HepG2 (cell line): ENCODE measurements at regions not wholly inside any gene's neighbourhood (a gene's known extent, or its start where the extent isn't known, plus 50 kb on each side); places are given as distances from the start of the nearest gene placed in this dataset.

ENCODE experiments used
- ATAC-seq: fragments of 200-7000 bp; cut with Tn5 transposase; 3 replicates; pipeline ENCODE4 v1.9.1; 2020; ENCODE audit warnings: mild to moderate bottlenecking, moderate library complexity
- BruUV-seq: library from RNA; stranded (reverse); fragments of 400-500 nt; replicated peaks from 2 replicates; lab custom pipeline; 2021; lab: Mats Ljungman, UMichigan
- CTCF ChIA-PET: fragments of 300-600 bp; formaldehyde crosslinking; extraction: SDS; loops from one replicate; lab custom pipeline; 2021; ENCODE audit warnings: low total read pairs, inconsistent platforms, low intra/inter-chr PET ratio; lab: Yijun Ruan, JAX
- POLR2A ChIA-PET: fragments of 350-600 bp; sonication (Branson Sonifier 250); formaldehyde crosslinking; loops from one replicate; lab custom pipeline; 2020; ENCODE audit warnings: antibody characterized with exemption, inconsistent platforms; lab: Yijun Ruan, JAX
- DNase-seq: peaks from one replicate; pipeline ENCODE4 v3.0.0-alpha.2; 2015; ENCODE audit warnings: low spot score
- FAIRE-seq: peaks from 3 replicates; lab custom pipeline; 2011; peaks lifted over from hg19 to GRCh38; lab: Jason Lieb, UNC
- H2AFZ ChIP-seq: one replicate; pipeline ENCODE4 v1.6.1; 2011; ENCODE audit warnings: low read length, inconsistent platforms
- H3K27ac ChIP-seq: fragments of 300-600 bp; 3 replicates; pipeline ENCODE4 v1.8.0; 2011; ENCODE audit warnings: mixed run types, mild to moderate bottlenecking, mixed read lengths, low read length, inconsistent platforms; ENCODE audit not compliant: insufficient read depth; ENCODE audit errors: extremely low read length
- H3K27me3 ChIP-seq, 2 experiments: fragments of 200-600 bp in 1 of 2; 2 replicates in 1 of 2; 3 replicates in 1 of 2; pipeline versions ENCODE4 v1.6.0 to v1.8.0; 2011; ENCODE audit warnings: low read length in 2 of 2, mild to moderate bottlenecking in 2 of 2, moderate library complexity in 2 of 2, inconsistent platforms in 1 of 2; ENCODE audit not compliant: insufficient read depth in 2 of 2, control insufficient read depth in 1 of 2
- H3K36me3 ChIP-seq, 2 experiments: fragments of 200-600 bp in 1 of 2; replicated peaks in 1 of 2; 2 replicates in 1 of 2; 3 replicates in 1 of 2; pipeline versions ENCODE4 v1.5.1 to v1.8.0; 2011; ENCODE audit warnings: low read length in 2 of 2, inconsistent platforms in 1 of 2; ENCODE audit not compliant: insufficient read depth in 2 of 2, control insufficient read depth in 1 of 2
- H3K4me1 ChIP-seq: 2 replicates; pipeline ENCODE4 v1.5.1; 2012; ENCODE audit warnings: low read length, inconsistent platforms; ENCODE audit not compliant: insufficient read depth
- H3K4me2 ChIP-seq: 2 replicates; pipeline ENCODE4 v1.6.0; 2011; ENCODE audit warnings: low read depth, low read length, inconsistent platforms
- H3K4me3 ChIP-seq, 3 experiments: fragments of 200-600 bp in 1 of 3; sonication (generic), shearing (Covaris generic) in 1 of 3; replicated peaks in 1 of 3; 2 replicates each; pipeline ENCODE4 v1.5.1; 2011 to 2016; ENCODE audit warnings: low read length in 3 of 3, inconsistent platforms in 2 of 3, low read depth in 2 of 3, mild to moderate bottlenecking in 2 of 3, control low read depth in 1 of 3, mixed read lengths in 1 of 3; ENCODE audit not compliant: insufficient read depth in 1 of 3
- H3K79me2 ChIP-seq: one replicate; pipeline ENCODE4 v1.6.1; 2011; ENCODE audit warnings: low read length, inconsistent platforms; ENCODE audit not compliant: insufficient read depth
- H3K9ac ChIP-seq: 2 replicates; pipeline ENCODE4 v1.6.0; 2011; ENCODE audit warnings: mild to moderate bottlenecking, low read depth, low read length, inconsistent platforms; ENCODE audit not compliant: insufficient read depth
- H3K9me3 ChIP-seq: 2 replicates; pipeline ENCODE4 v1.5.1; 2012; ENCODE audit warnings: mild to moderate bottlenecking, low read length
- H4K20me1 ChIP-seq: 2 replicates; pipeline ENCODE4 v1.6.0; 2011; ENCODE audit warnings: inconsistent platforms, mild to moderate bottlenecking, low read length, moderate library complexity; ENCODE audit not compliant: insufficient read depth
- CBFB ChIP-seq: sonication (generic); formaldehyde crosslinking; IDR thresholded peaks from 2 replicates; pipeline ENCODE4 v1.4.0; 2020; ENCODE audit warnings: missing genetic modification reagents
- E2F2 ChIP-seq: sonication (generic); formaldehyde crosslinking; IDR thresholded peaks from 2 replicates; pipeline ENCODE4 v1.4.0; 2020; ENCODE audit warnings: missing genetic modification reagents, borderline replicate concordance
- ESRRA ChIP-seq: sonication (generic); formaldehyde crosslinking; IDR thresholded peaks from 2 replicates; pipeline ENCODE4 v1.5.1; 2020; ENCODE audit warnings: mild to moderate bottlenecking, low read depth, missing genetic modification reagents
- GLMP ChIP-seq: sonication (generic); formaldehyde crosslinking; IDR thresholded peaks from 2 replicates; pipeline ENCODE4 v1.9.0; 2021; ENCODE audit warnings: missing genetic modification reagents, mild to moderate bottlenecking, borderline replicate concordance
- HDAC1 ChIP-seq: sonication (generic); formaldehyde crosslinking; IDR thresholded peaks from 2 replicates; pipeline ENCODE4 v1.5.1; 2020; ENCODE audit warnings: mild to moderate bottlenecking, missing genetic modification reagents
- KDM6A ChIP-seq: IDR thresholded peaks from 2 replicates; pipeline ENCODE4 v1.6.1; 2016; ENCODE audit warnings: low read depth
- KLF13 ChIP-seq: sonication (generic); formaldehyde crosslinking; IDR thresholded peaks from 2 replicates; pipeline ENCODE4 v1.4.0; 2020; ENCODE audit warnings: mild to moderate bottlenecking, missing genetic modification reagents
- MED1 ChIP-seq: sonication (generic); formaldehyde crosslinking; IDR thresholded peaks from 2 replicates; pipeline ENCODE4 v1.4.0; 2020; ENCODE audit warnings: missing genetic modification reagents
- PRMT3 ChIP-seq: sonication (generic); formaldehyde crosslinking; IDR thresholded peaks from 2 replicates; pipeline ENCODE4 v1.8.1; 2022; ENCODE audit warnings: low read depth, mild to moderate bottlenecking, moderate library complexity, missing genetic modification reagents, borderline replicate concordance
- SALL2 ChIP-seq: sonication (generic); formaldehyde crosslinking; IDR thresholded peaks from 2 replicates; pipeline ENCODE4 v1.8.1; 2023; ENCODE audit warnings: mild to moderate bottlenecking, missing genetic modification reagents, inconsistent platforms
- TCF7 ChIP-seq: sonication (generic); IDR thresholded peaks from 2 replicates; pipeline ENCODE4 v1.6.1; 2016; ENCODE audit warnings: antibody characterized with exemption, low read depth
- TFDP1 ChIP-seq: IDR thresholded peaks from 2 replicates; pipeline ENCODE4 v1.6.1; 2016; ENCODE audit warnings: missing compliant biosample characterization, missing genetic modification reagents, borderline replicate concordance
- ZBTB14 ChIP-seq: sonication (generic); formaldehyde crosslinking; IDR thresholded peaks from 2 replicates; pipeline ENCODE4 v1.4.0; 2020; ENCODE audit warnings: missing genetic modification reagents
- ZBTB2 ChIP-seq: sonication (generic); formaldehyde crosslinking; IDR thresholded peaks from 2 replicates; pipeline ENCODE4 v1.8.0; 2022; ENCODE audit warnings: low read depth, missing genetic modification reagents
- ZMAT5 ChIP-seq: sonication (generic); formaldehyde crosslinking; IDR thresholded peaks from 2 replicates; pipeline ENCODE4 v1.5.0; 2020; ENCODE audit warnings: mild to moderate bottlenecking, low read depth, missing genetic modification reagents, borderline replicate concordance
- ZNF503 ChIP-seq: sonication (generic); formaldehyde crosslinking; IDR thresholded peaks from 2 replicates; pipeline ENCODE4 v1.4.0; 2020; ENCODE audit warnings: missing genetic modification reagents
- ZNF563 ChIP-seq: sonication (generic); formaldehyde crosslinking; IDR thresholded peaks from 2 replicates; pipeline ENCODE4 v1.8.0; 2022; ENCODE audit warnings: mild to moderate bottlenecking, moderate library complexity, missing genetic modification reagents
- ZSCAN21 ChIP-seq: sonication (generic); formaldehyde crosslinking; IDR thresholded peaks from 2 replicates; pipeline ENCODE4 v1.8.0; 2022; ENCODE audit warnings: mild to moderate bottlenecking, missing genetic modification reagents, moderate library complexity, borderline replicate concordance
- WGBS: methylation state at CpG from one replicate; pipeline ENCODE4 v1.1.6; 2017; ENCODE audit warnings: low lambda C conversion rate; 5-methylcytosine and 5-hydroxymethylcytosine counted together
- in situ Hi-C: cut with HindIII; loops from 2 replicates; pipeline ENCODE4 v1.10.0; 2017; ENCODE audit warnings: low pct_unique_long_range_greater_than_20kb; ENCODE audit not compliant: extremely low pct_ligation_motif_present
- intact Hi-C: fragments of 100-400 bp; cut with micrococcal nuclease; formaldehyde crosslinking; loops from one replicate; pipeline ENCODE4 v1.10.0; 2022; ENCODE audit not compliant: unreplicated experiment

- 2% methylated on average over 3 of the region's 3 CpGs for whole genome bisulfite sequencing
- CTCF ChIA-PET = no interaction called here
- no peaks in the 10 kb centered on the region for H3K36me3 ChIP-seq
- DNase-seq (no peak), FAIRE-seq (no peak), ATAC-seq (no peak)
- intact Hi-C loops (no loop called here), in situ Hi-C loops (no loop called here)
- H3K4me3 ChIP-seq = no peak overlapping the region
- no peaks in the 10 kb centered on the region for H4K20me1 ChIP-seq
- H3K27me3 ChIP-seq = no peaks in the 10 kb centered on the region
- H3K4me2 ChIP-seq = no peak overlapping the region
- BruUV-seq = no TSS peak
- no peak overlapping the region for H3K27ac ChIP-seq
- H3K9ac ChIP-seq = no peak overlapping the region
- H3K79me2 ChIP-seq = no peaks in the 10 kb centered on the region
- POLR2A ChIA-PET = no interaction called here
- H2AFZ ChIP-seq = no peak overlapping the region
- no peaks in the 10 kb centered on the region for H3K4me1 ChIP-seq
- H3K9me3 ChIP-seq = no peaks in the 10 kb centered on the region
- TF ChIP-seq PRMT3 = no peak
- TF ChIP-seq SALL2 (CRISPR knock-in tag) = no peak
- no peak for TF ChIP-seq KLF13 (CRISPR knock-in tag)
- no peak for TF ChIP-seq GLMP (CRISPR knock-in tag)
- no peak for TF ChIP-seq ESRRA (CRISPR knock-in tag)
- no peak for TF ChIP-seq TCF7
- no peak for TF ChIP-seq KDM6A (CRISPR knock-in tag)
- no peak for TF ChIP-seq ZBTB2 (CRISPR knock-in tag)
- TF ChIP-seq CBFB (CRISPR knock-in tag) = no peak
- TF ChIP-seq E2F2 (CRISPR knock-in tag) = no peak
- no peak for TF ChIP-seq ZNF503
- no peak for TF ChIP-seq HDAC1 (CRISPR knock-in tag)
- TF ChIP-seq ZNF563 (CRISPR knock-in tag) = no peak
- TF ChIP-seq MED1 (CRISPR knock-in tag) = no peak
- TF ChIP-seq ZMAT5 (CRISPR knock-in tag) = no peak
- TF ChIP-seq TFDP1 (CRISPR knock-in tag) = no peak
- TF ChIP-seq ZSCAN21 = no peak
- TF ChIP-seq ZBTB14 (CRISPR knock-in tag) = no peak
These were observed 573.8 kb upstream of the ARGLU1 start for GRCh38 chr13:107141767-107142166.
